HAP-1 (cell line): ENCODE measurements at regions not wholly inside any gene's neighbourhood (a gene's known extent, or its start where the extent isn't known, plus 50 kb on each side); places are given as distances from the start of the nearest gene placed in this dataset.

Experiments
- DNase-seq, 2 experiments: peaks; one replicate each; pipeline ENCODE4 v3.0.0-alpha.2; 2016 to 2020; ENCODE audit warnings: low spot score in 2 of 2
- H3K27me3 ChIP-seq: fragments of 250-450 bp; sonication (Bioruptor Pico); 2 replicates; pipeline ENCODE4 v1.5.1; 2020; ENCODE audit warnings: low read depth, mild to moderate bottlenecking, moderate library complexity
- H3K36me3 ChIP-seq: fragments of 250-450 bp; sonication (Bioruptor Pico); replicated peaks from 2 replicates; pipeline ENCODE4 v1.5.1; 2020; ENCODE audit warnings: mild to moderate bottlenecking
- H3K4me1 ChIP-seq: fragments of 250-450 bp; sonication (Bioruptor Pico); 2 replicates; pipeline ENCODE4 v1.5.1; 2020; ENCODE audit warnings: mild to moderate bottlenecking
- H3K4me3 ChIP-seq: fragments of 250-450 bp; sonication (Bioruptor Pico); 2 replicates; pipeline ENCODE4 v1.5.1; 2020; ENCODE audit warnings: mild to moderate bottlenecking, moderate library complexity
- H3K9me3 ChIP-seq: fragments of 250-450 bp; sonication (Bioruptor Pico); 2 replicates; pipeline ENCODE4 v1.5.1; 2020; ENCODE audit warnings: mild to moderate bottlenecking, moderate library complexity
- in situ Hi-C: fragments of 300-500 bp; cut with MboI; formaldehyde crosslinking; loops from 3 replicates; pipeline ENCODE4 v1.14.3; 2020; ENCODE audit warnings: low sequenced_read_pairs, inconsistent platforms, mixed read lengths

- no peaks in the 10 kb centered on the region for H3K9me3 ChIP-seq
- H3K36me3 ChIP-seq = no peaks in the 10 kb centered on the region
- in situ Hi-C loops = no loop called here
- H3K27me3 ChIP-seq = no peaks in the 10 kb centered on the region
- DNase-seq = no peak
- no peak overlapping the region for H3K4me3 ChIP-seq
- peaks cover 5% of the 10 kb centered on the region for H3K4me1 ChIP-seq
Observed at GRCh38 chr10:121076776-121077715, 225.9 kb downstream of the WDR11 start.

- H3K4me3 ChIP-seq = no peak overlapping the region
- H3K36me3 ChIP-seq = no peaks in the 10 kb centered on the region
- H3K27me3 ChIP-seq = no peaks in the 10 kb centered on the region
- in situ Hi-C loops = no loop called here
- no peaks in the 10 kb centered on the region for H3K9me3 ChIP-seq
- H3K4me1 ChIP-seq = no peaks in the 10 kb centered on the region
- DNase-seq = no peak
Observed at GRCh38 chr10:121078036-121078435, 226.9 kb downstream of the WDR11 start.

- H3K4me1 ChIP-seq = no peaks in the 10 kb centered on the region
- no peak for DNase-seq
- no peak overlapping the region for H3K4me3 ChIP-seq
- in situ Hi-C loops = no loop called here
- no peaks in the 10 kb centered on the region for H3K36me3 ChIP-seq
- H3K27me3 ChIP-seq = no peaks in the 10 kb centered on the region
- H3K9me3 ChIP-seq = no peaks in the 10 kb centered on the region
Observed at GRCh38 chr10:121078672-121079102, 227.5 kb downstream of the WDR11 start.

- Histone ChIP-seq H3K4me1 (no peaks in the 10 kb centered on the region), H3K27me3 (no peaks in the 10 kb centered on the region), H3K36me3 (no peaks in the 10 kb centered on the region), H3K9me3 (no peaks in the 10 kb centered on the region), H3K4me3 (no peak overlapping the region)
- in situ Hi-C loops = no loop called here
- no peak for DNase-seq
Observed at GRCh38 chr10:121079226-121079625, 228.1 kb downstream of the WDR11 start.

GRCh38 chr10:121080281-121080891 is 229.2 kb downstream of the WDR11 start:
- no peaks in the 10 kb centered on the region for H3K27me3 ChIP-seq
- in situ Hi-C loops = no loop called here
- no peaks in the 10 kb centered on the region for H3K4me1 ChIP-seq
- no peaks in the 10 kb centered on the region for H3K36me3 ChIP-seq
- H3K9me3 ChIP-seq = no peaks in the 10 kb centered on the region
- H3K4me3 ChIP-seq = no peak overlapping the region
- no peak for DNase-seq

- in situ Hi-C loops = no loop called here
- Histone ChIP-seq H3K27me3 (no peaks in the 10 kb centered on the region), H3K9me3 (no peaks in the 10 kb centered on the region), H3K4me1 (no peaks in the 10 kb centered on the region), H3K4me3 (no peak overlapping the region), H3K36me3 (no peaks in the 10 kb centered on the region)
- DNase-seq = no peak
Observed at GRCh38 chr10:121081306-121081705, 230.1 kb downstream of the WDR11 start.

- DNase-seq = no peak
- no peaks in the 10 kb centered on the region for H3K27me3 ChIP-seq
- H3K36me3 ChIP-seq = no peaks in the 10 kb centered on the region
- H3K4me3 ChIP-seq = no peak overlapping the region
- H3K4me1 ChIP-seq = no peaks in the 10 kb centered on the region
- in situ Hi-C loops = no loop called here
- no peaks in the 10 kb centered on the region for H3K9me3 ChIP-seq
Observed at GRCh38 chr10:121082984-121083383, 231.8 kb downstream of the WDR11 start.

GRCh38 chr10:121084016-121084674 is 233.0 kb downstream of the WDR11 start:
- H3K4me3 ChIP-seq = no peak overlapping the region
- H3K36me3 ChIP-seq = no peaks in the 10 kb centered on the region
- in situ Hi-C loops = no loop called here
- H3K9me3 ChIP-seq = no peaks in the 10 kb centered on the region
- no peaks in the 10 kb centered on the region for H3K27me3 ChIP-seq
- H3K4me1 ChIP-seq = no peaks in the 10 kb centered on the region
- DNase-seq = no peak

GRCh38 chr10:121084675-121085070 is 233.5 kb downstream of the WDR11 start:
- H3K4me1 ChIP-seq = no peaks in the 10 kb centered on the region
- H3K36me3 ChIP-seq = no peaks in the 10 kb centered on the region
- no peaks in the 10 kb centered on the region for H3K27me3 ChIP-seq
- no peaks in the 10 kb centered on the region for H3K9me3 ChIP-seq
- no peak for DNase-seq
- no peak overlapping the region for H3K4me3 ChIP-seq
- in situ Hi-C loops = no loop called here

GRCh38 chr10:121085367-121085766 is 234.2 kb downstream of the WDR11 start:
- Histone ChIP-seq H3K36me3 (no peaks in the 10 kb centered on the region), H3K4me3 (no peak overlapping the region), H3K27me3 (no peaks in the 10 kb centered on the region), H3K9me3 (no peaks in the 10 kb centered on the region), H3K4me1 (no peaks in the 10 kb centered on the region)
- in situ Hi-C loops = no loop called here
- DNase-seq = no peak

GRCh38 chr10:121087129-121087528 is 236.0 kb downstream of the WDR11 start:
- Histone ChIP-seq H3K4me3 (no peak overlapping the region), H3K9me3 (no peaks in the 10 kb centered on the region), H3K36me3 (no peaks in the 10 kb centered on the region), H3K4me1 (no peaks in the 10 kb centered on the region), H3K27me3 (no peaks in the 10 kb centered on the region)
- no peak for DNase-seq
- in situ Hi-C loops = no loop called here

- DNase-seq = no peak
- Histone ChIP-seq H3K36me3 (no peaks in the 10 kb centered on the region), H3K4me3 (no peak overlapping the region), H3K27me3 (no peaks in the 10 kb centered on the region), H3K4me1 (no peaks in the 10 kb centered on the region), H3K9me3 (no peaks in the 10 kb centered on the region)
- in situ Hi-C loops = no loop called here
Observed at GRCh38 chr10:121087688-121088087, 236.5 kb downstream of the WDR11 start.

- peak; percentile 22 to 45 for DNase-seq
- in situ Hi-C loops = no loop called here
- Histone ChIP-seq H3K27me3 (no peaks in the 10 kb centered on the region), H3K36me3 (no peaks in the 10 kb centered on the region), H3K9me3 (no peaks in the 10 kb centered on the region), H3K4me3 (no peak overlapping the region), H3K4me1 (no peaks in the 10 kb centered on the region)
Observed at GRCh38 chr10:121088524-121088923, 237.4 kb downstream of the WDR11 start.

- Histone ChIP-seq H3K27me3 (no peaks in the 10 kb centered on the region), H3K4me1 (no peaks in the 10 kb centered on the region), H3K9me3 (no peaks in the 10 kb centered on the region), H3K4me3 (no peak overlapping the region), H3K36me3 (no peaks in the 10 kb centered on the region)
- in situ Hi-C loops = no loop called here
- DNase-seq = no peak
Observed at GRCh38 chr10:121089434-121089833, 238.3 kb downstream of the WDR11 start.
